GM12865 (cell line): ENCODE measurements at regions not wholly inside any gene's neighbourhood (a gene's known extent, or its start where the extent isn't known, plus 50 kb on each side); places are given as distances from the start of the nearest gene placed in this dataset.
"Not testable (repeated sequence)": the region's sequence is repeated elsewhere in the genome, so short reads cannot be mapped to it uniquely, and the experiment has no call there.

ENCODE experiments used
- DNase-seq: peaks from one replicate; pipeline ENCODE4 v3.0.0; 2010; ENCODE audit warnings: low read depth
- H3K4me3 ChIP-seq: 2 replicates; pipeline ENCODE4 v1.5.1; 2011; ENCODE audit warnings: mild to moderate bottlenecking, low read depth, low read length, control low read depth
- CTCF ChIP-seq: IDR thresholded peaks from 2 replicates; pipeline ENCODE4 v1.5.1; 2011; ENCODE audit warnings: low read length, control low read depth, low read depth, inconsistent platforms; ENCODE audit not compliant: insufficient read depth; ENCODE audit errors: missing control alignments

DNA sequence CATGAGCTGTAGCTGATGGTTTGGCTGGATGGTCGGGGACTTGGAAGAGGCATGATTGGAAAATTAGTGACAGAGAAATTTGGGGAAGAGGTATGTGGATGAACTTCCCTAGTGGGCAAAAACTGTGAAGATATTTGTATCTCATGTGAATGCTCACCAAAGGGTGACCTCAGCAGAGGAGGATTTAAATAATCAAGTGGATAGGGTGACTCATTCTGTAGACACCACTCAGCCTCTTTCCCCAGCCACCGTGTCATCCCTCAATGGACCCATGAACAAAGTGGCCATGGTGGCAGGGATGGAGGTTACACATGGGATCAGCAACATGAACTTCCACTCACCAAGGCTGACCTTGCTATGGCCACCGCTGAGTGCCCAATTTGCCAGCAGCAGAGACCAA, 60.8 kb upstream of the KRAS start:
- DNase-seq: no peak
- no peak overlapping the region for H3K4me3 ChIP-seq
- no peak for TF ChIP-seq CTCF

GRCh38 chr12:25310071-25310470, 59.3 kb upstream of the KRAS start:
- DNase-seq, H3K4me3 ChIP-seq: not testable (repeated sequence)

- TF ChIP-seq CTCF: no peak
- DNase-seq: no peak
- no peak overlapping the region for H3K4me3 ChIP-seq
These were observed 58.0 kb upstream of the KRAS start for GRCh38 chr12:25308756-25309155.

DNA sequence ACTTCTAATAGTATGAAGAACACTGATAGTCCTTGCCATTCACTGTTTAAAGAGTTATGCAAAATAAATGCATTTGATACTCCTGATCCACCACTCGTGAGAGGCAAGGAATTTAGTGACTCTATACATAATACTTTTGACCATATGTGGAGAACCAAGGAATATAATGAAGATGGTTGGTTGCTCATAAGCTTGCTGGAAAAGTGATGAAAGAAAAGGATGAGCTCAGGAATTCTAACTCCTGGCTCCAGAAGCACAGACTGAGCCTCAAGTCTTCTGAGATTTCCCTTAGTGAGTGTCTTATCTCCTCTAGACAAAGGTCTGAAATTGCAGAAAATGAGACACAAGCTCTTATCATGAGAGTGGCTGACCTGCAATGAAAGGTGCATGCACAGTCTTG, 57.1 kb upstream of the KRAS start:
- TF ChIP-seq CTCF: no peak
- H3K4me3 ChIP-seq: no peak overlapping the region
- DNase-seq: no peak

DNA sequence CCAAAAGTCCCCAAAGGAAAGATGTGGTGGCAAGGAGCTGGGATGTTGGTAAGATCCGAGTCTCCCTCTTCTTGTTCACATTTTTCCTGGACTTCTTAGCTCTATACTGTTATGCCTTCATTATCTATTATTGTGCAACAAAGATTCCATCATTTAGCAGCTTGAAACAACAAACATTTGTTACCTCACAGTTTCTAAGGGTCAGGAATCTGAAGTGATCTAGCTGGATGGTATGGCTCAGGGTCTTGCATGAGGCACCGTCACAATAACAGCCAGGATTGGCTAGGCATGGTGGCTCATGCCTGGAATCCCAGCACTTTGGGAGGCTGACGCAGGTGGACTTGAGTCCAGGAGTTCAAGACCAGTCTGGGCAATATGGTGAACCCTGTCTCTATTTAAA, 51.1 kb upstream of the KRAS start:
- TF ChIP-seq CTCF: no peak
- no peak for DNase-seq

More for the DNA sequence above, 51.1 kb upstream of the KRAS start:
- no peak overlapping the region for H3K4me3 ChIP-seq
